ENCODE measurements at regions not wholly inside any gene's neighbourhood (a gene's known extent, or its start where the extent isn't known, plus 50 kb on each side); places are given as distances from the start of the nearest gene placed in this dataset.
"Not testable (repeated sequence)": the region's sequence is repeated elsewhere in the genome, so short reads cannot be mapped to it uniquely, and the experiment has no call there.

DNA sequence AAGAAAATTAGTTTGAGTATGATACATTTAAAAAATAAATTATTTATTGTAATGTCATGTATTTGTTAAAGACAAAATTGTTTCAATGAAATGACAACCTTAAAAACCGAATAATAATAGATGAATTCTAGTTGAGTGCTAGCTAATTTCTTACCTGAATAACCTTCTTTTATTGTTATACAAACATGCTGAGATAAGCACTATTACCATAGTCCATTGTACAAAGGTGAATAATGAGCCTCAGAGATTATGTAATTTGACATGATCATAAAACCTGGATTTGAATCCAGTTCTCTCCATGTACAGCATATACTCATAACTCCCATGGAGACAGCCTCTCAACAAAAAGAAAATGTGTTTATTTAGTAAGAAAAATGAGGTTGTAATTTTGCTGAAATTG, 1512.9 kb downstream of the PCDH19 start:
- H3K9me3 ChIP-seq: no peaks in the 10 kb centered on the region
- no peak for DNase-seq
- no peak overlapping the region for H3K27ac ChIP-seq
- WGBS, 2 donors: 19 to 76% methylated on average over 1 of the region's 1 CpG
- TF ChIP-seq POLR2AphosphoS5 (IDR thresholded peaks at IDR 0.05): no peak
- no peak for TF ChIP-seq POLR2A (IDR thresholded peaks at IDR 0.05)
- TF ChIP-seq EP300 (IDR thresholded peaks at IDR 0.05): no peak
- TF ChIP-seq, protein P1, sequence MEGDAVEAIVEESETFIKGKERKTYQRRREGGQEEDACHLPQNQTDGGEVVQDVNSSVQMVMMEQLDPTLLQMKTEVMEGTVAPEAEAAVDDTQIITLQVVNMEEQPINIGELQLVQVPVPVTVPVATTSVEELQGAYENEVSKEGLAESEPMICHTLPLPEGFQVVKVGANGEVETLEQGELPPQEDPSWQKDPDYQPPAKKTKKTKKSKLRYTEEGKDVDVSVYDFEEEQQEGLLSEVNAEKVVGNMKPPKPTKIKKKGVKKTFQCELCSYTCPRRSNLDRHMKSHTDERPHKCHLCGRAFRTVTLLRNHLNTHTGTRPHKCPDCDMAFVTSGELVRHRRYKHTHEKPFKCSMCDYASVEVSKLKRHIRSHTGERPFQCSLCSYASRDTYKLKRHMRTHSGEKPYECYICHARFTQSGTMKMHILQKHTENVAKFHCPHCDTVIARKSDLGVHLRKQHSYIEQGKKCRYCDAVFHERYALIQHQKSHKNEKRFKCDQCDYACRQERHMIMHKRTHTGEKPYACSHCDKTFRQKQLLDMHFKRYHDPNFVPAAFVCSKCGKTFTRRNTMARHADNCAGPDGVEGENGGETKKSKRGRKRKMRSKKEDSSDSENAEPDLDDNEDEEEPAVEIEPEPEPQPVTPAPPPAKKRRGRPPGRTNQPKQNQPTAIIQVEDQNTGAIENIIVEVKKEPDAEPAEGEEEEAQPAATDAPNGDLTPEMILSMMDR (IDR thresholded peaks at IDR 0.05): no peak
- intact Hi-C loops (cut with DNase I): no loop called here
- H3K4me1 ChIP-seq: no peaks in the 10 kb centered on the region
- H3K4me3 ChIP-seq: no peak overlapping the region
- H3K27me3 ChIP-seq: no peaks in the 10 kb centered on the region
- no peaks in the 10 kb centered on the region for H3K36me3 ChIP-seq

DNA sequence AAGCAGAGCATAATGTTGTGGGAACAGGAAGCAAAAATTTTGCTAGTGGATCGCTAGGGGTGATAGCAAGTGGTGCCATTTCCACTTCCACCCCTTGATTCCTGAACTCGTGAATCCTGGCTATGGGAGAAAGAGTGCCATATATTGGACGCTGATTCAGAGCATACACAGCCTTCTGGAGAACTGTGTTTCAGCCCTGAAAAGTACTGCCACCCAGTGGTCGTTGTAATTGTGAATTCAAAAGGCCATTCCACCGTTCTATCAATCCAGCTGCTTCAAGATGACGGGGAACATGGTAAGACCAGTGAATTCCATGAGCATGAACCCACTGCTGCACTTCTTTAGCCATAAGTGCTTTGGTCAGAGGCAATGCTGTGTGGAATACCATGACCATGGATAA, 1559.4 kb downstream of the PCDH19 start:
- H3K27me3 ChIP-seq; intact Hi-C loops (cut with DNase I); H3K36me3 ChIP-seq; H3K4me3 ChIP-seq; H3K27ac ChIP-seq; H3K4me1 ChIP-seq; DNase-seq; H3K9me3 ChIP-seq: not testable (repeated sequence)
- 27 to 28% methylated on average over 6 of the region's 6 CpGs for WGBS, 2 donors
